Transverse colon (tissue), 4 donors: ENCODE measurements at regions not wholly inside any gene's neighbourhood (a gene's known extent, or its start where the extent isn't known, plus 50 kb on each side); places are given as distances from the start of the nearest gene placed in this dataset.

ENCODE experiments used
- DNase-seq: peaks from one replicate; pipeline ENCODE4 v3.0.0-alpha.2; 2019
- H3K27ac ChIP-seq, 4 donors: fragments of 200-600 bp; sonication (generic); 2 replicates each; pipeline ENCODE4 v1.5.1; 2016 to 2018; ENCODE audit warnings: inconsistent platforms in 4 of 4
- H3K27me3 ChIP-seq: fragments of 200-600 bp; sonication (generic); 2 replicates; pipeline ENCODE4 v1.5.1; 2017; ENCODE audit warnings: inconsistent platforms
- H3K36me3 ChIP-seq, 4 donors: fragments of 200-600 bp; sonication (generic); 2 replicates each; pipeline ENCODE4 v1.5.1; 2017 to 2019; ENCODE audit warnings: inconsistent platforms in 4 of 4
- H3K4me1 ChIP-seq, 4 donors: fragments of 200-600 bp; sonication (generic); 2 replicates each; pipeline ENCODE4 v1.5.1; 2017 to 2020; ENCODE audit warnings: inconsistent platforms in 4 of 4
- H3K4me3 ChIP-seq, 4 donors: fragments of 200-600 bp; sonication (generic); 1 replicate in 1 of 4; 2 replicates in 3 of 4; pipeline versions ENCODE4 v1.5.1 to v1.6.1; 2017 to 2019; ENCODE audit warnings: inconsistent platforms in 4 of 4
- H3K9me3 ChIP-seq, 2 donors: fragments of 200-600 bp; sonication (generic); 2 replicates each; pipeline ENCODE4 v1.5.1; 2017 to 2019; ENCODE audit warnings: inconsistent platforms in 2 of 2
- CTCF ChIP-seq, 5 experiments: fragments of 200-600 bp in 3 of 5; fragments of 450-650 bp in 2 of 5; sonication (generic) in 3 of 5; IDR thresholded peaks; 1 replicate in 2 of 5; 2 replicates in 3 of 5; pipeline ENCODE4 v1.5.1; 2016 to 2017; ENCODE audit warnings: antibody characterized with exemption in 5 of 5, inconsistent platforms in 3 of 5, mild to moderate bottlenecking in 2 of 5, moderate library complexity in 1 of 5
- EP300 ChIP-seq: sonication (generic); formaldehyde crosslinking; IDR thresholded peaks from one replicate; pipeline ENCODE4 v1.6.1; 2017; ENCODE audit warnings: antibody characterized with exemption, low read depth
- POLR2A ChIP-seq: fragments of 450-650 bp; IDR thresholded peaks from one replicate; pipeline ENCODE4 v1.6.1; 2016; ENCODE audit warnings: antibody characterized with exemption, mild to moderate bottlenecking, moderate library complexity
- POLR2AphosphoS5 ChIP-seq, 3 donors: sonication (generic); formaldehyde crosslinking; IDR thresholded peaks; one replicate each; pipeline ENCODE4 v1.6.1; 2016; ENCODE audit warnings: antibody characterized with exemption in 3 of 3
- WGBS, 2 donors: methylation state at CpG; one replicate each; pipeline ENCODE4 v1.1.5; 2018; ENCODE audit warnings: low coverage in 1 of 2; 5-methylcytosine and 5-hydroxymethylcytosine counted together
- in situ Hi-C, 4 donors: fragments of 200-750 bp; cut with MboI; loops; one replicate each; pipeline versions ENCODE4 v1.15.0 to v1.15.1; 2017; ENCODE audit warnings: low sequenced_read_pairs in 3 of 4, low pct_ligation_motif_present in 1 of 4, low pct_unique_long_range_greater_than_20kb in 1 of 4
- intact Hi-C: fragments of 100-400 bp; cut with DNase I; formaldehyde crosslinking; loops from one replicate; pipeline ENCODE4 v1.15.1; 2023; ENCODE audit warnings: low total_unique reads

DNA sequence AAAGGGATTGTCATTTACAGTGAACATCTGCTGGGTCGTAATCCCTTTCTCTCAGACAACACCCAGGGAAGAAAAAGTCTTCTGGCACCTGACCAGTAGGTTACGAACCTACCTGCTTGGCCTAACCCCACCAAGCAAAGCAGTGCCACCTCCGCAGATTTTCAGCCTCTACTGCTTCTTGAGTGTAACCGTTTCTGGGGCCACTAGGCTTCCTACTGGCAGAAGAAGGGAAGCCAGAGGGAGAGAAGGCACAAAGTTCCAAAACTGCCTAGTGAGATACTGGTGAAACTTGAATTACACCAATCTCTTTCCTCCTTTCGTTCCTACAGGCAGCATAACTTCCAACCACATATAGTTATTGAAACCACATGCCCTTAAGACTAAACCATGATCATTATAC is 383.6 kb downstream of the BCAT1 start:
- intact Hi-C loops, result no loop called here
- WGBS, 2 donors, result 33 to 66% methylated on average over 1 to 5 of the region's 5 CpGs
- in situ Hi-C loops, result no loop called here

GRCh38 chr12:24562771-24563431 is 386.0 kb downstream of the BCAT1 start:
- in situ Hi-C loops (no loop called here), intact Hi-C loops (no loop called here)
- no peaks in the 10 kb centered on the region for H3K36me3 ChIP-seq
- peak overlapping the region; percentile 78 to 91 (median 82) for H3K27ac ChIP-seq
- peak overlapping the region; percentile 41 to 77 (median 58) for H3K4me3 ChIP-seq
- no peaks in the 10 kb centered on the region for H3K9me3 ChIP-seq
- WGBS, 2 donors, result 1% methylated on average over 45 of the region's 54 CpGs; no CpG with 5 or more reads in 1 of the 2 donors
- no peak for TF ChIP-seq POLR2AphosphoS5 (IDR thresholded peaks at IDR 0.05)
- no peak for TF ChIP-seq POLR2A
- TF ChIP-seq CTCF (IDR thresholded peaks at IDR 0.05), result no peak
- TF ChIP-seq EP300, result no peak
- peaks cover 0 to 15% (median 4%) of the 10 kb centered on the region in 4 donors for H3K4me1 ChIP-seq
- peaks cover 55% of the 10 kb centered on the region for H3K27me3 ChIP-seq
- peak; percentile 16 for DNase-seq

More for the DNA sequence above, 383.6 kb downstream of the BCAT1 start:
- no peak for TF ChIP-seq CTCF (IDR thresholded peaks at IDR 0.05)
- TF ChIP-seq EP300, result no peak
- no peak for TF ChIP-seq POLR2A
- no peak for TF ChIP-seq POLR2AphosphoS5 (IDR thresholded peaks at IDR 0.05)
- Histone ChIP-seq H3K27ac (no peak overlapping the region), H3K27me3 (peaks cover 43% of the 10 kb centered on the region), H3K9me3 (no peaks in the 10 kb centered on the region), H3K4me1 (peaks cover 0 to 15% (median 3%) of the 10 kb centered on the region in 4 donors), H3K4me3 (no peak overlapping the region), H3K36me3 (no peaks in the 10 kb centered on the region)
- no peak for DNase-seq

DNA sequence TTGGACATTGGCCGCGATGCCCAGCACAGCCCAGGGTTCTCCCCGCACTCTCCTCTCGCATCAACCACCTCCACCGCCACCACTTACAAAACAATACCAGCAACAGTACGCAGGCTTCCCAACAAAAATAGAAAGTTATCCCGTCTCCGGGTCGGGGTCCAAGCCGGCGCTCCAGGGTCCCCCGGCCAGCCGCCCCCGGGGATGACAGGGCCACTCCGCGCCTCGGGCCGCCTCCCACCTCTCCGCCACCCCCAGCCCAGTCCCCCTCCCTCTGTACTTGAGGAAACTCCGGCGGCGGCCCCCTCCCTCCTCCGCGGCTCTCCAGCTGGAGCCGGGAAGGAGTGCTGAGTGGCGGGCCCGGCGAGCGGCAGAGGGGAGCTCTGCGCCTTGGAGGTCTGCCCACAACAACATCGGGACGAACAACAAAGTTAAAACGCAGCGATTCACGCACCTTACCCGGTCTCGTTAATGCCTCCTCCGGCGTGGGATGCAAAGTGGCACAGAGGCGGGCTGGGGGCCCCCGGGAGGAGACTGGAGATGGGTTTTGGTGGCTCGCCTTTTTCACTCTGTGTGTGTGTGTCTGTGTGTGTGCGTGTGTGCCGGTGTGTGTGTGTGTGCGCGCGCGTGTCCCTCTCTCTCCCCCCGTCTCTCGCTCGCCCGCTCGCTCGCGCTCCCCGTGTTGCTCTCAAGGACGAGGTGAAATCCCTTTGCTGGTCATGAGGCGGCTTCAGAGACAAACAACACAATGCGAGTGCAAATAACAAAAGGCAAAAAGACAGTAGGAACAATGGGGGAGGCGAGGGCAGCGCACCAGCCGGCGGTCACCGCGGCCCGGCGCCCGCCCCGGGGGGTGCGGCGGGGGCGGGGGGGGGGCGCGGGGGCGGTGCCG is 386.8 kb downstream of the BCAT1 start:
- intact Hi-C loops (no loop called here), in situ Hi-C loops (no loop called here)
- peak; percentile 39 for DNase-seq
- peak overlapping the region; percentile 78 to 91 (median 82) for H3K27ac ChIP-seq
- H3K9me3 ChIP-seq, result no peaks in the 10 kb centered on the region
- peak overlapping the region; percentile 41 to 93 (median 66) for H3K4me3 ChIP-seq
- peaks cover 0 to 15% (median 4%) of the 10 kb centered on the region in 4 donors for H3K4me1 ChIP-seq
- peaks cover 55% of the 10 kb centered on the region for H3K27me3 ChIP-seq
- TF ChIP-seq EP300 (no peak), POLR2AphosphoS5 (IDR thresholded peaks at IDR 0.05) (peak in 1 of 3 donors; percentile 9), POLR2A (no peak), CTCF (IDR thresholded peaks at IDR 0.05) (no peak)
- WGBS, 2 donors, result 1% methylated on average over 52 of the region's 76 CpGs; no CpG with 5 or more reads in 1 of the 2 donors
- no peaks in the 10 kb centered on the region for H3K36me3 ChIP-seq

- in situ Hi-C loops, result no loop called here
- Histone ChIP-seq H3K9me3 (no peaks in the 10 kb centered on the region), H3K36me3 (no peaks in the 10 kb centered on the region), H3K27ac (peak overlapping the region; percentile 78 to 91 (median 82)), H3K4me1 (peaks cover 0 to 15% (median 4%) of the 10 kb centered on the region in 4 donors), H3K27me3 (peaks cover 55% of the 10 kb centered on the region), H3K4me3 (peak overlapping the region; percentile 41 to 93 (median 66))
- peak; percentile 10 for DNase-seq
- TF ChIP-seq POLR2AphosphoS5 (IDR thresholded peaks at IDR 0.05) (no peak), POLR2A (no peak), CTCF (IDR thresholded peaks at IDR 0.05) (no peak), EP300 (no peak)
- intact Hi-C loops, result no loop called here
- 0 to 1% methylated on average over 6 to 15 of the region's 15 CpGs for WGBS, 2 donors
These were observed 387.5 kb downstream of the BCAT1 start for GRCh38 chr12:24561411-24561871.
